A673 (cell line): ENCODE measurements at regions not wholly inside any gene's neighbourhood (a gene's known extent, or its start where the extent isn't known, plus 50 kb on each side); places are given as distances from the start of the nearest gene placed in this dataset.

Source experiments
- BruUV-seq: library from RNA; stranded (reverse); fragments of 400-500 nt; replicated peaks from 2 replicates; lab custom pipeline; 2021; lab: Mats Ljungman, UMichigan
- CTCF ChIA-PET: fragments of 300-600 bp; sonication (Branson Sonifier 250); formaldehyde crosslinking; loops from one replicate; lab custom pipeline; 2022; ENCODE audit warnings: antibody characterized with exemption; lab: Charles Lee
- POLR2A ChIA-PET: fragments of 300-600 bp; sonication (Branson Sonifier 250); formaldehyde crosslinking; loops from one replicate; lab custom pipeline; 2022; ENCODE audit warnings: antibody characterized with exemption; ENCODE audit not compliant: low non-redundant PET; lab: Charles Lee
- DNase-seq: peaks from one replicate; pipeline ENCODE4 v3.0.0-alpha.2; 2015; ENCODE audit warnings: low spot score
- H3K27ac ChIP-seq: fragments of 200-600 bp; sonication (generic); 2 replicates; pipeline ENCODE4 v1.5.1; 2016; ENCODE audit warnings: mixed run types, low read depth, mild to moderate bottlenecking, mixed read lengths, antibody characterized with exemption, low read length; ENCODE audit not compliant: poor library complexity, severe bottlenecking
- H3K27me3 ChIP-seq: fragments of 200-600 bp; sonication (generic); replicated peaks from 2 replicates; pipeline ENCODE4 v1.6.1; 2017; ENCODE audit warnings: mixed run types, low read depth, mild to moderate bottlenecking, mixed read lengths, antibody characterized with exemption, low read length; ENCODE audit not compliant: insufficient read depth, poor library complexity
- H3K36me3 ChIP-seq: fragments of 200-600 bp; sonication (generic); 2 replicates; pipeline ENCODE4 v1.6.1; 2016; ENCODE audit warnings: mixed run types, mild to moderate bottlenecking, mixed read lengths, antibody characterized with exemption, low read length; ENCODE audit not compliant: insufficient read depth, poor library complexity, severe bottlenecking
- H3K4me1 ChIP-seq: fragments of 200-600 bp; sonication (generic); 2 replicates; pipeline ENCODE4 v1.6.1; 2017; ENCODE audit warnings: mixed run types, mild to moderate bottlenecking, mixed read lengths, antibody characterized with exemption, low read length; ENCODE audit not compliant: insufficient read depth, poor library complexity, severe bottlenecking
- H3K4me3 ChIP-seq: fragments of 200-600 bp; sonication (generic); 2 replicates; pipeline ENCODE4 v1.5.1; 2016; ENCODE audit warnings: low read depth, mixed run types, mild to moderate bottlenecking, mixed read lengths, low read length; ENCODE audit not compliant: poor library complexity, severe bottlenecking
- H3K9me3 ChIP-seq: fragments of 200-600 bp; sonication (generic); 2 replicates; pipeline ENCODE4 v1.6.1; 2016; ENCODE audit warnings: mixed run types, low read depth, mild to moderate bottlenecking, mixed read lengths, antibody characterized with exemption, low read length; ENCODE audit not compliant: poor library complexity, severe bottlenecking
- CTCF ChIP-seq: fragments of 300-800, 200-600 bp; sonication (generic); conservative IDR thresholded peaks from 2 replicates; pipeline ENCODE4 v1.5.1; 2017; ENCODE audit warnings: low read depth, mild to moderate bottlenecking, antibody characterized with exemption, low read length, moderate library complexity, mixed read lengths
- EZH2 ChIP-seq: fragments of 200-600 bp; sonication (generic); IDR thresholded peaks from 2 replicates; pipeline ENCODE4 v1.6.1; 2017; ENCODE audit warnings: borderline replicate concordance, low read depth, mild to moderate bottlenecking, mixed read lengths, antibody characterized with exemption, low read length; ENCODE audit not compliant: poor library complexity, severe bottlenecking
- intact Hi-C: fragments of 100-400 bp; cut with micrococcal nuclease; formaldehyde crosslinking; loops from one replicate; pipeline ENCODE4 v1.10.0; 2022; ENCODE audit not compliant: unreplicated experiment

- no peak overlapping the region for H3K27ac ChIP-seq
- H3K27me3 ChIP-seq, result no peaks in the 10 kb centered on the region
- TF ChIP-seq EZH2, result no peak
- no peak for TF ChIP-seq CTCF
- ChIA-PET POLR2A (no interaction called here), CTCF (no interaction called here)
- no TSS peak for BruUV-seq
- intact Hi-C loops, result no loop called here
- no peaks in the 10 kb centered on the region for H3K9me3 ChIP-seq
- no peaks in the 10 kb centered on the region for H3K36me3 ChIP-seq
- H3K4me3 ChIP-seq, result no peak overlapping the region
- no peaks in the 10 kb centered on the region for H3K4me1 ChIP-seq
- DNase-seq, result no peak
These were observed 221.6 kb downstream of the CDC5L start for GRCh38 chr6:44609051-44609612.

- ChIA-PET CTCF (interaction anchor here (0.7 kb wide), 1 partner anchor 721 kb away, joined by 12 read pairs; no protein-coding TSS in a partner anchor), POLR2A (no interaction called here)
- intact Hi-C loops, result no loop called here
- Histone ChIP-seq H3K9me3 (no peaks in the 10 kb centered on the region), H3K27ac (no peak overlapping the region), H3K36me3 (no peaks in the 10 kb centered on the region), H3K4me1 (no peaks in the 10 kb centered on the region), H3K27me3 (no peaks in the 10 kb centered on the region), H3K4me3 (no peak overlapping the region)
- TF ChIP-seq EZH2, result no peak
- DNase-seq, result no peak
- BruUV-seq, result no TSS peak
These were observed 226.9 kb downstream of the CDC5L start for GRCh38 chr6:44614396-44614795.

GRCh38 chr6:44615621-44616020 lies 228.1 kb downstream of the CDC5L start:
- ChIA-PET POLR2A (no interaction called here), CTCF (no interaction called here)
- no TSS peak for BruUV-seq
- no peak for DNase-seq
- no peak for TF ChIP-seq EZH2
- TF ChIP-seq CTCF, result no peak
- intact Hi-C loops, result no loop called here
- Histone ChIP-seq H3K4me1 (no peaks in the 10 kb centered on the region), H3K36me3 (no peaks in the 10 kb centered on the region), H3K27me3 (no peaks in the 10 kb centered on the region), H3K4me3 (no peak overlapping the region), H3K9me3 (no peaks in the 10 kb centered on the region), H3K27ac (no peak overlapping the region)

GRCh38 chr6:44617416-44617815 lies 229.9 kb downstream of the CDC5L start:
- ChIA-PET POLR2A (no interaction called here), CTCF (no interaction called here)
- no peaks in the 10 kb centered on the region for H3K4me1 ChIP-seq
- no peaks in the 10 kb centered on the region for H3K9me3 ChIP-seq
- TF ChIP-seq EZH2, result no peak
- TF ChIP-seq CTCF, result no peak
- no peak overlapping the region for H3K4me3 ChIP-seq
- H3K27me3 ChIP-seq, result no peaks in the 10 kb centered on the region
- DNase-seq, result no peak
- intact Hi-C loops, result no loop called here
- no peak overlapping the region for H3K27ac ChIP-seq
- no peaks in the 10 kb centered on the region for H3K36me3 ChIP-seq
- BruUV-seq, result no TSS peak
